ENCODE measurements at regions not wholly inside any gene's neighbourhood (a gene's known extent, or its start where the extent isn't known, plus 50 kb on each side); places are given as distances from the start of the nearest gene placed in this dataset.

DNA sequence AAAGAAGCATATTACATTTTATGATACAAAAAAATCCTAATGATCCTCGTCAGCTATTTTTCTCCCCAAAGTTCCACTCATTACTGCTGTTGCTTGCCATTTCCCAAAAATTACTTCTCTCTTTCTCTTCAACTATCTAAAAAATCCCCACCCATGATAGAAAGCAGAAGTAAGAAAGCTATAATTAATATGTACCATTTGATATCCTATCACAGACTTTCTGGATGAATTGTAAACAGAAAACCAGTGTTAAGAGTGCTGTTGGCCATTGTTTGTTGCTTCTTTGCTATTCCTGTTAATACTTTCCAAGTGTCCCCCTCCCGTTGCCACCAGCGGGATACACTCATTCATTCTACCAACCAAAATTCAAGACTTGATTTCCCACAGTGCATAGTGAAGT lies 136.3 kb upstream of the SMARCA2 start:
- TF ChIP-seq CTCF (conservative IDR thresholded peaks at IDR 0.05 in 1 of 2, IDR thresholded peaks at IDR 0.05 in 1 of 2; ENCODE audit: extremely low read depth in 1 of 2, insufficient read depth in 1 of 2, low read depth in 1 of 2, low read length in 2 of 2) (no peak), EZH2 (IDR thresholded peaks at IDR 0.05; ENCODE audit: borderline replicate concordance, low read length) (no peak)

All from mammary epithelial cell (primary cell).